GM21619 (cell line): ENCODE measurements at regions not wholly inside any gene's neighbourhood (a gene's known extent, or its start where the extent isn't known, plus 50 kb on each side); places are given as distances from the start of the nearest gene placed in this dataset.

Experiments
- ATAC-seq: cut with Tn5 transposase; IDR thresholded peaks from one replicate; pipeline ENCODE4 v1.9.1; 2021; ENCODE audit not compliant: unreplicated experiment

DNA sequence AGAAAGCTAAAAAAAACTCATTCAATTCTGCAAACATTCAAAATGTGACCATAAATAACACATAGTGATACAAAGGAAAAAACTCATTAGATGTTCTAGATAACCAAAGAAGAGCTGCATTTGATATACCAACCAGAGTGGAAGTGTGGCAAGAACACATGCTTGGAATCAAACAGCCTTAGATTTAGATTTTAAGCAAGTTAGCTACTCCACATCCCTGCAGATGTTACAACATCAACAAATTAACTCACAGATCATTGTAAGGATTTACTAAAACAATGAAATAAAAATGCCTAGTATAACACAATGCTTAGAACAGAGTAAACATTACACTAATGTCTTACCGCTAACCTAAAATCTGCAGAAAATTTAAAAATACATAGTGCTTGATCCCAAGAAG, 114.0 kb upstream of the AKIP1 start:
- no peak for ATAC-seq

DNA sequence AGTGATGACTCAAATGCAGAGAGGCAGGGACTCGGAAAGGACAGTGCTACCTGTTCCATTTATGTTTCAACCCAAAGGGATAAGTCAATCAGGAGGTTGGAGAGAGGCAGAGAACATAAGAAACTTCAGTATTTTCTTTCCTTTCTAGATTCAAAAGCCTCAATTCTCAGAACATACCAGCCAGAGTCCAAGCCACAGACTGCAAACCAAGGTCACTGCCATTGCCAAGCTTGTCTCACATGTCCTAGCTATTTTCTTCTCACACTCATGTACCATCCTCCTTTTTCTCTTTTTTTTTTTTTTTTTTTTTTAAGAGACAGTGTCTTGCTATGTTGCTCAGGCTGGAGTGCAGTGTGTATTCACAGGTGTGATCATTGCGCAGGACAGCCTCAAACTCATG, 111.7 kb upstream of the AKIP1 start:
- no peak for ATAC-seq

DNA sequence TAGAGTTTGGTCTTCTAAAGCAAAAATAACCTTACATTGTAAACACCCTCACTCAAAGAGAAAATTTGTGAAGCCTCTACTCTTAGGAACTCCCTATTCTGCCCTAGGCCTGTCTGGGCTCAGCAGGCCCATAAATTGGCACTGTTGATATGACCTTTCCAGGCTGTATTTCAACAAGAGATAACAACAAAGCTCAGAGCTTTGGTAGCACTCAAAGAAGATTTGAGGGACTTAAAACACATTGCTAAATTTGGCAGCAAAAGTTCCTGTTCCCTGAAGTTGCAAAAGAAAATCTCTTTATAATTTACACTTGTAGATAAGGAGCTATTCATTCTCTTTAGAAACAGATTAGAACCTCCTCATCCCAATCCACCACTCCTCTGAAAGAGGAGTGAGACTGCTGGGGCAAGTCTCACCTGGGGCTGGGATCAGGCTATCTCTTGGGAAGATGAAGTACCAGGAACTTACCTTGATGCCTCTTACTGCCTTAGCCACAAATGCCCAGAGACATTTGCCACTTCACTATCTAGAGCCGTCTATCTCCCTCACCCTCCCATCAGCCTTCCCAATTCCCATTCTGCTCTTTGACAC, 110.4 kb upstream of the AKIP1 start:
- no peak for ATAC-seq

DNA sequence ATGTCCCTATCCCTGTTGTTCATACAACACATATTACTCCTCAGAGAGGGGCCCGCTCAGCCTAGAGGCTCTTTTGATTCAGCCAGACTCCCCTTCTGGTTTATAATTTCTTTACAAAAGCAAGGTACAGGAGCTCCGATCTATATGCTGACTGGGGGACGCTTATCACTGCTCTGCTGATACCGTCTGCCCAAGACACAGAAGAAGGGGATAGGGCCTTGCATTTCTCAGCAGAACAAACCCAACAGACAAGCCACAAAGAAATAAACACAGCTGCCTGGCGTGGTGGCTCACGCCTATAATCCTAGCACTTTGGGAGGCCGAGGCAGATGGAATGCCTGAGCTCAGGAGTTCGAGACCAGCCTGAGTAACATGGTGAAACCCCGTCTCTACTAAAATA, 109.9 kb upstream of the AKIP1 start:
- ATAC-seq = no peak

DNA sequence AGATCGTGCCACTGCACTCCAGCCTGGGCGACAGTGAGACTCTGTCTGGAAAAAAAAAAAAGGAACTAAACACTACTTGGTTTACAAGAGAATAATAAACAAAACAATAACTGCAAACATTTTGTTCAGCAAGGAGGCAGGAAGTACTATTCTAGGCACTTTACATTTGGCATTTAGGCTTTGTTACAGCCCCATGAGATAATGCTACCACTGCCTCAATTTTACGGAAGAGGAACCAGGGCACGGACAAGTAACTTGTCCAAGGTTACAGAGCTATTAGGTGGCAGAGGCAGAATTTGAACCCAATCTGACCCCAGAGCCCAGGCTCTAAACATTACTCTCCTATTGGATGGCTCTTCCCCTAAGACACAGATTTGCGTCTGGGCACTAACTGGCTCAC, 108.7 kb upstream of the AKIP1 start:
- ATAC-seq = no peak

DNA sequence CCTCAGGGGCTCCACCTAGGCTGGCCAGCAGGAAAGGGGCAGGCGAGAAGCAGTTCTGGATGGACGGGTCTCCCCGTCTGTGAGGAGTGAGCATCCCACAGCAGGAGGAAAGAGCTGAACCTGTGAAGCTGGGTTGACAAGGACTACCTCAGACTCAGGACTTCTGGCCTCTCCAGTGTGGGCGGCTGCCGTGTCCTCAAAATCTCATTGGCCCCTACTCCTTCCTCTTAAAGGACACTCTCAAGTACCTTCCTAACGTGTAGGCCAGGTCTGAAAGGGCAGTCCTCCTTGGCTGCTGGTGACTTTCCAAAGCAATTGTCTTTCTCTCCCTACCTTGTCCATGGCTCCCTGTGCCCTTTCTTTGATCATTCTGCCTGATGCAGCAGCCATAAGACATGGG, 107.0 kb upstream of the AKIP1 start:
- ATAC-seq = no peak

DNA sequence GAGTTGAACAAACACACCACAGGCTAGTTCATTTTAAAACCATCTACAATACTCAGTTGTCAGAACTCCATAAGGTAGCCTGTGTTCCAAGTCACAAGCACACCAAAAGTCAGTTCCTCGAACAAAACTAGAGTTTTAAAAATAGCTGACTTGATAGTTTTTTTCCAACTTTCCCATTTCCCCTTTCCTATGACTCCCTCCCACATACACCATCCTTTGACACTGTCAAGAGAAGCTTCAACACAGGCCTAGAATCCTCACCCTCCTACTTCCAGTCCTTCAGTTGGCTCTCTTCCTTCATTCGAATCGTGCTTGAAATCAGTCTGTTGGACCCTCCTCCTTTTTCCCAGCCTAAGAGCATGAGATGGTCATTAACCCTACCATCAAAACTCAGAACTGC, 105.7 kb upstream of the AKIP1 start:
- ATAC-seq = no peak

DNA sequence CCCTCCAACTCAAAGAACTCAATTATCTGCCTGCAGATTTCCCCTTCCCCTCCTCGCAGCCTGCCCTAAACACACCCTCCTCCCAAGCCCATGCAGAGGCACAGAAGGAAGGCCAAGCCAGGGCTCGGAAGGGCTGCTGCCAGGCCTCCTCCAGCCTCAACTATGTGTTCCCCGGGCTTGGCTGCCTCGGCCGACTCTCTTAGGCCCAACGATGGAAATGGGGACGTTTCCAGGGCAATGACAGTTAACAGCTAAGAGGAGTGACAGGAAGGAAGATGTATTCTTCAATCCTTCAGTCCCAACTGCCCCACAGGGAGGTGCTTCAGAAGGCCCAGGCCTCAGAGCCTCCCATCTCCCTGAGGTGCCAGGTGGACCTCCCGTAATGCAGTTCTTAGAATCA, 104.0 kb upstream of the AKIP1 start:
- no peak for ATAC-seq

DNA sequence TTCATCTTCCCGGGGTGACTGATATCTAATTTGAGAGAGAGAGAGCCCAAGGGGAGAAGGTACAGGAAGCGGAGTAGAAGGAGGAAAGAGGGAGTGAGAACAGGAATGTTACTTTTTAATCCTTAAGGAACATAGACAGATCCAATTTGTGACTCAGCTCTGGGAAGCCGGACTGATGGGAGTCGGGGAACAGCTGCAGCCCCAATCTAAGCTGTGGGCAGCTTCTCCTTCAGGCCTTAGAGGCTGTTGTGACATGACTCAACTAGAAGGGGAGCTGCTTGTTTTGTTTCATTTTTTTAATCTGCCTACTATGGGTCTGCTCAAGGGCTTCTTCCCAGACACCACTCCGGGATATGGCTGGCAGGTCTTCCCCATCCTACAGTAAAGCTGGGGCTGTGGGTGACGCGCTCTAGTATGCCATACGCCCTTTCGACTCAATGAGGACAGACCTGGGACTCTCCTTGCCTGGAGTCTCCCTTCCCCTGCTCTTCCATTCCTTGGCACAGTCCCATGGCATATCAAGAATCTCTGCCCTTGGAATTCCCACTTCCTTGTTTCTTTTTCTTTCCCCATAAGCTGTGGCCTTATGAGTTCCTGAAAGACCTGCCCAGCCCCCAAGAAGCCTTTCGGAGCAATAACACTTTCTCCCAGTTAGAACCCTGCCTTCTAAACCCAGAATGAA, 103.3 kb upstream of the AKIP1 start:
- ATAC-seq = no peak

DNA sequence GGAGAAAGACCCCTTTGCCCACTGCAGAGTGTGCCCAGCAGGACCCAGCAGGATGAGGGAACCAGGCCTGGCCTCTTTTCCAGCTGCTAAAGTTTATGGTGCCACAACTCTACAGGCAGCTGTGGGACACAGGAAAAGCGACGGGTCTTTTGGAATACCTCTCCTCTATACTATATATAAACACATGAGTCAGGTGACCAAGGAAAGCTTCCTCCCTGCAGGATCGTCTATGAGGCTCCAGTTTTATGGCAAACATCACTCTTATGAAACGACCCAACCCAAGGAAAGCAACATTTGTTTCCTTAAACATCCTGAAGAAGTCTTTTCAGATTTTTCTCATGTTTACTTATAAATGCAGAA, 102.8 kb upstream of the AKIP1 start:
- no peak for ATAC-seq

DNA sequence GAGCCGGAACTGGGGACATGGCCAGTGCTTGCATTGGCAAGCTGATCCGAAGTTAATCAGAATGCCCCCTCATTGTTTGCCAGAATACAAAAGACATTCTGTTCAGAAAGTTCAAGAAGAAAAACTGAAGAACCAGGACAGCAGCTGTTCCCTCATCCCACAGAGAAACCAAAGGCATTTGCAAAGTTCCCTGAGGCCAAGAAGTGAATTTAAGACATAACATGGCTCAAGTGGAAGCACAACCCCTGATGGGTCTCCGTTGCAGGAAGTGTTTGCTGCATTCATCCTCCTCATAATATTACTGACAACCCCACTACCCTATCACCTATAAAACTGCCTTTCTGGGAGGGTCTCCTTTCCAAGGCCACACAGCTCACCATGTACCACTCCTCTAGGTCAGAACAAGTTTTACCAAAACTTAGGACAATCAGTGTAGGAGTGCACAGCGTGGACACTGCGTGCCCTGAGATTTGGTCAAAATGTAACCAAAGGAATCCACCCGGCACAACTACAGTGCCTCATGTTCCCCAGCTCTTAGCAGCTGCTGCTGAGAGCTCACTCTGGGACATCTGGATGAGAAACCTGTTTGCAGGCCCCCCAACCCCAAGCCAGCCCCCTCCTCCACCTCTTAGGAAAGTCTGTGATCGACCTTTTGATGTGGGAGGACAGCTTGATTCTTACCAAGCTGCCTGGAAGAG, 101.6 kb upstream of the AKIP1 start:
- no peak for ATAC-seq

DNA sequence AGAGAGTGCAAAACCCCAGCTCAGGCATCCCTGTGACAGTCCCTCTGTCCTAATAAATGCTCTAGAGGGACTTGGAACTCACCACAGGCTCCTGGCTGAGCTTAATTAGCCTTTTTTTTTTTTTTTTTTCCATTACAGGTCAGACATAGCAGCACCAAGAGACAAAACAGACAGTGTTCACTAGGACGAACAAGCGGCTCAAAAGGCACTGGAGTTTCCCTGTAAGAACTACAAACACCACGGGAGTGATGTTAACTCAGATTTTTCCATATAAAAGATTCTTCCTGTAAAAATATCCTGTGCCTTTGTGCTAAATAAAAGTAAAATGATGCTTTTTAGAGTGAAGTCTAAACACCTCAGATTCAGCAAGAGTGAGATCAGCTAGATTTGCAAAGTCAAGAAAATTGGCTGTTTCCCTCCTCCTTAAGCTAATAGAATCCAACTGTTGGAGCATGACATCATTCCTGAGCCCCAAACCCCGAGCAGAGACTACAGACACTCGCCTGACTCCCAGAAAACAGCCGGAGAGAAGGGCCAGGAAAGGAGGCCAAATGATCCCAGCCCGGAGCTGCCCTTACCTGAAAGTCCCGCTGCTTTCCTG, 101.0 kb upstream of the AKIP1 start:
- ATAC-seq = no peak

DNA sequence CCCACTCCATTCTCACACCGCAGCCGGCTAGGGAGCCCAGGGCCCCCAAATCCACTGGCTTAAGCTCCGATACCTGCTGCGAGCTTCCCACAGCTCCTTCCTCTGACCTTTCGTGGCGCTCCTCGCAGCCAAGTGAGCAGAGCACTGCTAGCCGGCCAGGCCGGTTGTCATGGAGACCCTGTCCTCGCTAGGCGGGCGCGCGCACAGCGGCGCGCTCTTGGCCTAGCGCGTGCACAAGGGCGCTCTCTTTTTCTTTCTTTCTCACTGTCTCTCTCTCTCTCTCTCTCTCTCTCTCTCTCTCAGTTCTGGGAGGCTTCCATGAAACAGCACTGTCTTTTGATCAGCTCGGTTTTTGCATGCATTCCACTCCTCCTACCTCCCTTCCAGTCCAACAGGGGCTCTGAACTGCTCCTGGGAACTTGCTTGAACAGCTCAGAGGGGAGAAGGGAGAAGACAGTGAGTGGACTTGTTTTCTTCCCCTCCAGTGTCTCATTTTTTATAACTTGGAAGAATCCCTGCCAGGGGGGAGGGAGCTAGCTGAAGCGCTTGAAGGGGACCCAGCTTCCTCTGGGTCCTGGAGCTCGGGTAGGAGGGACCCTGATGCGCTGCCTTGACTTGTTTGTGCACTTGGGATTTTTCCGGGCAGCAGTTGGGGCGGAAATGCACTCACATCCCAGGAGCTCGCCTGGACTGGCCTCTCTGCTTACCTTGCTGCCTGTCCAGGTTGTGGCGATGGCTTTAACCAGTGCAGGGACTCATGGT, 100.3 kb upstream of the AKIP1 start:
- ATAC-seq = no peak

DNA sequence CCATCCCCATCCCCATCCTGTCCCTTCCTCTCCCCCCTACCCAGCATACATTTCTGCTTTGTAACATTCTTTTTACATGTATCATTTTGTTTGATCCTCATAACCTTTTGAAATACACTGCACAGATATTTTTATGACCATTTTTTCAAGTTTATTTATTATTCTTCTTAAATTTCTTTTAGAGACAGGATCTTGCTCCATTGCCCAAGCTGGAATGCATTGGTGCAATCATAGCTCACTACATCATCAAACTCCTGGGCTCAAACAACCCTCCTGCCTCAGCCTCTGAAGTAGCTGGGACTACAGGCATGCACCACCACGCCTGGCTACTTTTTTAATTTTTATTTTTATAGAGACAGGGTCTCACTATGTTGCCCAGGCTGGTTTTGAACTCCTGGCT, 99.4 kb upstream of the AKIP1 start:
- ATAC-seq = no peak

DNA sequence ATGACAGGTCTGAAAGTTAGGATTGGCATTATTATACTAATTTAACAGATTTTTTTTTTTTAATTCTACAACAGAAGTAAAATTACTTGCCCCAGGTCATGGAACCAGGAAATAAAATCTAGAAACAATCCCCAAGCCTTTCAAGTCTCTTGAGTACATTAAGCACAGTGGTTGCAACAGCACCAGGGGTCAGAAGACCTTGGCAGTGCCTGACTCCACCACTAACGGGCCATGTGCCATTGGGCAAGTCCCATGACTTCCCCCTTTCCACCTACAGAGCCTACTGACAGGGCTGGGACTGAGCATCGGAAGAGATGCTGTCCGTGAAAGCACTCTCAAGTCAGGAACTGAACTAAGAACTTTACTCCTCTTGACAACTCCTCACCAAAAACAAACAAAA, 98.6 kb upstream of the AKIP1 start:
- ATAC-seq = no peak

DNA sequence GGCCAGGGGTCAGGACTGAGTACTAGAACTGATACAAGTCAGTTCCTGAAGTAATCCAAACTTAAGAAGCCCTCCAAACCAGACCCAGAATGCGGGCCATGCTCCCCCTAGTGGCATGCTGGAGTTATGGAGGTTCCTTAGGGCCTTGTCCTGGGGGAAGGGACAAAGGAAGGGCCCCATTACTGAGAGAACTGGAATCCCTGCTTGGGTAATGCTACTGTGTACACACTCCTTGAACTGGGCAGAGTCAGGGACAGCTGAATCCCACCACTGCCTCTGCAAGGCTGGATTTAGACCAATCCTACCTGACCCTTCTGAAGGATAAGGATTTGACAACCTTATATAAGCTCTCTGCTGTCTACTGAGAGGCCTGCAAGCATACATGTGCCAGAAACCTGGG, 97.3 kb upstream of the AKIP1 start:
- no peak for ATAC-seq

DNA sequence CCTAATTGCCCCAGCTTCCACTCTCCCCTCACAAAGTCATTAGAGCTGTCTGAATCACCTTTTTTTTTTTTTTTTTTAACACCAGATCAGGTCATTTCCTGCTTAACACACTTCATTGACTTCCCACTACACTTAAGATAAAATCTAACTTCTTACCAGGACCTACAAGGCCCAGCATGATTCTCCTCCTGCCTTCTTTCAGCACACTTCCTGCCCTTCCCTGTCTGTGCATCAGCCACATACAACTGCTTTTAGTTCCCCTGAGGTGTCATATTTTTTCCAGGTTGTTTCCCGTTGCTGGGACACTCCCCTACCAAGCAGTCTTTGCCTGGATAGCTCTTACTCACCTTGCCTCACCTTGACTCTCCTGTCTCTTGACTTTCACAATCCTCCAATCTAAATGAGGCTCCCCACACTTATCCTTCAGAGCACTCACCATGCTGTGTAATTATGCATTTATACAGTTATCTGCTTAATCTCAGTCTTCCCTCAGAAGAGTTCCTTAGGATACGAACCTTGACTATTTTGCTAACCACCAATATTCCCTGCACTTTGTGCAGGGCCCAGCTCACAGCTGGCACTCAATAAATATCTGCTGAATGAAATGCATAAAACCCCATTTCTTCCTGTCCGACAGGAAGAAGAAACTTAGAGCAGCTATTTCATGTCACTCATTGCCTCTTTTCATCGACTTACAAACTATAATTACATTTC, 96.6 kb upstream of the AKIP1 start:
- no peak for ATAC-seq

DNA sequence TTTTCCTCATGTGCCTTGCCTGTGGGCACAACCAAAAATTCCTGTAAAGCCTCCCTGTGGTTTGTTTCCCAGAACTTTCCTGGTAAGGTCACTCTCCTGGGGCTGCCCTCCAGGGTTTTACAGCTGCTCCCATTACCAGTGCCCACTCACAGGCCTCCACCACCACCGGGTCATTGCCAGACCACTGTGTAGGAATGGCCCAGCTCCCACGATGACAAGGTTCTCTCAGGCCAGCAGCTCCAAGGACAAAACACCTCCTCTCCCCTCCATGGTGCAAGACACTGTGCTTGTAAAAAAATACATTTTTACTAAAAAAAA, 96.1 kb upstream of the AKIP1 start:
- ATAC-seq = no peak

DNA sequence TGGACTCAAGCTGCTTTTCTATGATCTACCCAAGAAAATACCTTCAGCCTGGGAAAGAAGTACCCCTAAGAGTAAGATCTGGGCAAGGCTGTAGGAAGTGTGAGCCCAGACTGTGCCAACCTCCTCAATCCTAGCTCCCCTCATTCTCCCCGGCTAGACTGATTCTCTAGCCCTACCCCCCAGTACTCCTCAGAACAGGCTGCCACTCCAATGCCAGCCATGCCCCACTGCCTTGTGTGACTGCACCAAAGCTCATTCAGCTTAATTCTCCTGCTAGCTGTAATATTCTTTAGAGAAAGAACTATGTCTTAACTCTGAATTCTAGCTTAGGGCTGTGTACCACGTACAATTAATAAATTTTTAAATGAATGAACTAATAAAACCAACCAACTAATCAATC, 92.6 kb upstream of the AKIP1 start:
- ATAC-seq = no peak

DNA sequence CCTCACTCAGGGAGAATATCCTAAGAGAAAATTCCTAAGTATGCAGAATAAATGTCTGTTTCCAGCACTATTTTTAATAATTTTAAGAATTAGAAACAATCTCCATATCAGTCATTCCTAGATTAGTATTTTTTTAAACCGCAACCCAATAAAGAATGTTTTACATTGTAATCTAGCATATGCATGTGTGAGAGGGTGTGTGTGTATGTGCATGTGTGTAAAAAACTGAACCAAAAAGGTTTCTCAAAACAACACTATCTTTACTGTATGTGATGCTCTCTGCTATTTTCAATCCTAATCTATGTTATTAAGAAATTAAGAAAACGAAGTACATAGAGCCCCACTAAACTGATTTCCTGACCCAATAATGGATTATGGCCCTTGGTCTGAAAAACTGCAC, 90.6 kb upstream of the AKIP1 start:
- no peak for ATAC-seq

DNA sequence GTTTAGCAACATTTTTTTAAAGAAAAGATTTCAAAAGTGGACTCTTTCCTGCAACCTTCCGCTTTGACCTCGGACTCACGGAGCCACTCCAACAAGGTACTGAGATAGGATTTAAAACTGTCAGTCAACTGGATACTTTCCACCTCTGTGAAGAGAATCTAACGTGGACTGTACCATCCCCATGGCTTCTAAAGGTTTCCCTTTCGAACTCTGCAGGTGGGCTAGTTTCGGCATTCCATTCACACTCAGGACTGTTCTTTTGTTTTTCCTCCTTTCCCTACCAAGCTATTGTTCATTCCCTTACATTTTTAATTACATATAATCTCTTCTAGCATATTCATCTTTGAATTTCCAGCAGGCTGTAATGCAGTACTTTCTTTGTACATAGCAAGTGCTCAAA, 88.5 kb upstream of the AKIP1 start:
- ATAC-seq = no peak
